GM12892 (cell line): ENCODE measurements at regions not wholly inside any gene's neighbourhood (a gene's known extent, or its start where the extent isn't known, plus 50 kb on each side); places are given as distances from the start of the nearest gene placed in this dataset.

Experiments
- DNase-seq: peaks from one replicate; pipeline ENCODE4 v3.0.0; 2011; ENCODE audit not compliant: insufficient read length
- FAIRE-seq: peaks from 2 replicates; lab custom pipeline; 2011; peaks lifted over from hg19 to GRCh38; lab: Jason Lieb, UNC
- POLR2A ChIP-seq: IDR thresholded peaks from 2 replicates; pipeline ENCODE4 v1.6.1; 2011; ENCODE audit warnings: low read depth, low read length, control low read depth
- POLR2AphosphoS5 ChIP-seq: IDR thresholded peaks from 2 replicates; pipeline ENCODE4 v1.6.1; 2011; ENCODE audit warnings: low read depth, low read length, control low read depth
- TAF1 ChIP-seq: IDR thresholded peaks from 2 replicates; pipeline ENCODE4 v1.6.1; 2011; ENCODE audit warnings: low read depth, mild to moderate bottlenecking, control low read depth, low read length, borderline replicate concordance

DNA sequence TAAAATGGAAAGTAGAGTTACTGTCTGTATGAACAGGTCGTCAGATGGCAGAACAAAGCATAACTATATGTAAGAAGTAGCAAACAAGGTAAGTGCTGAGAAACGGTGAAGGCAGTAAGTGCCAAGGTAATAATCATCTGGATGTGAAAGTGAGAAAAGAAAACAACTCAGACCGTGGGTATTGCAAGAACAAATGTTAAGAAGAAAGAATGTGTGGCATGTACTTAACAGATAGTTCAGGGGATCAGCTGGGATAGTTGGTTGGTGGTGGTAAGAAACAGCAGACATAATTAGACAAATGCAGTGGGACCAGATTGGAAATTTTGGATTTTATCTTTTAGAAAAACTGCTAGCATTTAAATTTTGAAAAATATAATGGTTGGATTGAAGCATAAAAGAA, 375.8 kb upstream of the NXPH2 start:
- FAIRE-seq: no peak
- TF ChIP-seq POLR2AphosphoS5 (no peak), TAF1 (no peak), POLR2A (no peak)
- DNase-seq: no peak

DNA sequence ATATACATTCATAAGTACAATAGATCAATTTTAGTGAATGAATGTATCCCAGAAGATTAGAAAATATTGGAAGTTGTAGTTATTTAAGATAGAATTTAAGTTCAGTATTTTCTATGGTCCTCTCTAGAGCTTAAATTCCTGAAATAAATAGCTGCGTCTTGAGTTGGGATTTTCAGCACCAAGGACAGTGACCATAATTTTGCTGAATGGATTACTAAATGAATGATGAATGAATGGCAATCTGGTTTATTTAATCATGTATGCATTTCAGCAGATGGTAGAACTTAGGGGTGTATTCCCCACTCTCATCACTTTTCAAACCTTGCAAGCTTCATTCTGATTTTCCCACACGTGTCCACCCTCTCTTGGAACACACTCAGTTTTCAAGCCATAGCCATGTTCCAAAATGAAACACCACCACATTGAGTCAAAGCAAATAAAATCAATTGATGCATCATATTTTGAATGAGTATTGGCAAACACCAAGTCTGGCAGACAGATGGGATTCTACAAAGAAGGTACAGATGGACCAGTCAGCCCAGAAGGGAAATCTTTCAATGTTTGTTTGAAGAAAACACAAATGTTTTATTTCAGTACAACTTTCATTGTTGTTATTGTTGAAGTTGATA, 362.2 kb upstream of the NXPH2 start:
- DNase-seq (no peak), FAIRE-seq (no peak)
- TF ChIP-seq POLR2AphosphoS5: no peak
- TF ChIP-seq POLR2A: no peak
- no peak for TF ChIP-seq TAF1

DNA sequence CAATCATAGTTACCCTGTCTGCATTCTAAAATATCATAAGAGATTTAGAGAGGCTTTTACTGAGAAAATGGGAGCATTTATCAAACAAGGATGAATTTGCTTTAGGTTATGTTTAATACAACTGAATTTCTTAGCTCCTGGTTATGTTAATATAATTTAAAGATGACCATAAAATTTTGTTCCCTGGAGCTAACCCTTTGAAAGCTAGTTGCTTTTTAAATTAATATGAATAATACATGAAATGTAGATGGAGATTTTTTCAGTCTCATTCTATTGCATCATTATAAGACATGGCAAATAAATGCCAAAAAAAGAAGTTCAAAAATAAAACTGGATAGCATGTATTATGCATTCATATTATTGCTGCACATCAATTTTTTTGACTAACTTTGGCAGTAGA, 344.1 kb upstream of the NXPH2 start:
- DNase-seq (no peak), FAIRE-seq (no peak)
- TF ChIP-seq POLR2A (no peak), TAF1 (no peak), POLR2AphosphoS5 (no peak)

DNA sequence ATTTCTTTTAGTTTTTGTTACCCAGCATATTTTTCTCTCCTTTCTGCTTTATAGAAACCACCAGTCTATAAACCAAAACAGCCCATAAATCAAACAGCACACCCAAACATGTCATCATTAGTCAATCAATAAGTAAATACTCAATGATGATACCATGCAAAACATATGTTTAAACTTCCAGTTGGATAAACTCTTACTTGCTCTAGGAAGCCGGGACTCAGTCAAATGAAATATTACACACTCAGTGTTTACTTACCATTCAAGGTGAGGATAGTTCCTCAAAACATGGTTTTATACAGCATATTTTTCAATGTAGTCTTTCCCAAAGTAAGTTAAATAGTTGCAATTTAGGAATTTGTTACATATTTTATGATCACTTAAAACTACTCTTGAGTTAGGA, 343.6 kb upstream of the NXPH2 start:
- TF ChIP-seq POLR2A (no peak), POLR2AphosphoS5 (no peak), TAF1 (no peak)
- DNase-seq (no peak), FAIRE-seq (no peak)

DNA sequence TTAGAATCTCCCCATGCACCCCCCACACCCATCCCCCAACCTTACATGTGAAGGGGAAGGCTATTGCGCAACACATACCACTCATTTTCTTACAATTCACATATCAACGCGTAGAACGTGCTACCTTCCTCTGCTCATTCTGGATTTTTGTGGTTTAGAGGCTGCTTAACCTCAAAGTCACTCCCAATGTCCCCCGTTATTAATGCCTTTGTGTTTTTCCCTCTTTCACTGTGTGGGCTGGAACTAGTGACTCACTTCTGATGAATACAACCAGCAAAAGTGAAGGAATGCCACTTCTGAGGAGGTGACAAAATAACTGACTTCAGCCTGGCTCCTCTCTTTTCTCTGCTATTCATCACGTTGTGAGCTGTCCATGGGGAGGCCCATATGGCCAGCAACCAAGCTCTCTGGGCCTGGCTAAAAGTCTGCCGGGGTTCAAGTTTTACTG, 342.5 kb upstream of the NXPH2 start:
- FAIRE-seq (no peak), DNase-seq (no peak)
- TF ChIP-seq POLR2A: no peak

DNA sequence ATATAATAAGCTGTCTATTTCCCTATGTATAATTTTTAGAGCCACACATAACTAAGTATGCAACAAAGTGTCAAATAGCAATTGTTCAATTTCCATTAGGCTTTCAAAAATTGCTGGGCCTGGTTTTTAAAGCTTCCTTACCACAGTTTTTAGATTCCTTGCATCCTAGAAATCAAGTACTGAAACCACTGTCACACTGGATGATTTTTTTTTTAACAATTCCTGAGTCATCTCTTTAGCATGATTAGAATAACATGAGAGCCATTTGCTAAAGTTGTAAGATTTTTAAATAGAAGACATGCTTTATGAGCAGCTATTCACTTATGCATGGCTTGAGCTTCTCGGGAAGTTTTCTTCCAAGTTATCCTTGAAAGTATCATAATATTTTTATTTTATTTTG, 319.5 kb upstream of the NXPH2 start:
- FAIRE-seq (no peak), DNase-seq (no peak)
- no peak for TF ChIP-seq TAF1
- TF ChIP-seq POLR2A: no peak
- no peak for TF ChIP-seq POLR2AphosphoS5

DNA sequence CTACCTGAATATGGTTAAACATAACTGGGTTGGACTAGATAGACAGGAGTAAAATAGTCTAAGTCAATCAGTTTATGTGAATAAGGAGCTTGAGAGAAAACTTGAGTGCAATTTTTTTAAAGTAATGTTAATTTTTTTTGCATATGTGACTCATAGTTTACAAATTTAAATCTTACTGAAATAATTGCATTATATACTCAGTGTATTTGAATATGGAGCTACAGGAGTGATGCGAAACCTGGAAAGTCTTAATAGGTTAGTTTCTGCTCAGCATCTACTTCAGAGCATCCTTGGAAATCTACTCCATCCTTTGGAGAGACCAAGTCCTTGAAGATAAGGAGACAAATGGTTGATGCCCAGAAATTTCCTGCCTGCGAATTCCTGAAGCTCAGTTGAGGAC, 318.8 kb upstream of the NXPH2 start:
- no peak for TF ChIP-seq POLR2A
- TF ChIP-seq TAF1: no peak
- TF ChIP-seq POLR2AphosphoS5: no peak
- no peak for DNase-seq
- no peak for FAIRE-seq

DNA sequence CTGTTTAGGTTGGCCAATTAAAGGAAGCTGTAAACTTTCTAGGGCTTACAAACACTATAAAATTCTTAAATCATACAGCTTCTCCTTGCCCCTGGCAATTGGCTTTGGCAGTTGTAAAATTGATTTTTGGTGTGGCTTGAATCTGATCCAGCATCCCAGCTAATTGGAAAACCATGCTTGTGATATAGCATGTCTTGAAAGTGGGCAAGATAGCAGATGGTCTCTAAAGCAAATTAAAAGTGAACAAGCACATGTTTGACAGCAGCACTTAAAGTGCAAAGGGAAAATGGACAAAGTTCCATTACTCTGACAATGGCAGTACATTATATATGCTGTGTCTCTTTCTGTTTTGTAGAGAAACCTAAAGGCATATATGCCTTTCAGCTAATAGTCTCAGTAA, 302.9 kb upstream of the NXPH2 start:
- FAIRE-seq (no peak), DNase-seq (no peak)
- TF ChIP-seq POLR2A (no peak), TAF1 (no peak), POLR2AphosphoS5 (no peak)

DNA sequence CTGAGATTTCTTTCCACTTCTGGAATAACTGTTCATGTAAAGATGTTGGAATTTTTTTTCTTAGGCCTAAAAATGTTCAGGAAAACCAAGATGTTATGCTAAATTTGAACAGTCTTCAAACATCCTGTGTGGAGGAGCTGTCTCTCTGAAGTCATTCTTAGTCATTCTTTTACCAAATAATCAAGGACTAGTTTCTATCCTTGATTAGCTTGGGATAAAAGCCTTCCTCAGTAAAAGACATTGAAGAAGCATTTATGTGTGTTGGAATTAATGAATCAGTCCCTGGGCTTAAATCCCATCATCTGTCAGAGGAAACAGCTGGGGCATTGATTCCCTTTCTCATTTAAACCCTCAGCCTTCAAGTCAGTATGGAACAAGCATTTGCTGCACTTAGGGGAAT, 300.1 kb upstream of the NXPH2 start:
- DNase-seq (no peak), FAIRE-seq (no peak)
- no peak for TF ChIP-seq TAF1
- TF ChIP-seq POLR2A: no peak
- no peak for TF ChIP-seq POLR2AphosphoS5

DNA sequence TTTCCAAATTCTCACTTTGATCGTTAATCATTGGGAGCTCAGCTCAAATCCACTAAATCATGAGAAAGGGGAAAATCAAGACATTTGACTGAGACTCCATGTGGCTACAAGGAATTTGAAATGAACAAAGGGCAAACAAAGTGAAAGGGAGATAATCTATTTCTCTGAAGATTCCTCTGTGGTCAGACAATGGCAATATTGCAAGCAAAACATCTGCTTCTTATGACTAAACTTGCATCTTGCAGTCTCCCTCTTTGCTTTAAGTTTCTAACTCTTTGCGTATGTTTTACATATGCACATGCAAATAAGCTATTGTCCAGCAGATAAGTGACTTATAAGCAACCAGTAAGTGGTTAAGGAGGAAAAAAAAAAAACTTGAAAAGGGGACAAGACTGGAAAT, 299.1 kb upstream of the NXPH2 start:
- DNase-seq (no peak), FAIRE-seq (no peak)
- TF ChIP-seq POLR2AphosphoS5 (no peak), POLR2A (no peak)

DNA sequence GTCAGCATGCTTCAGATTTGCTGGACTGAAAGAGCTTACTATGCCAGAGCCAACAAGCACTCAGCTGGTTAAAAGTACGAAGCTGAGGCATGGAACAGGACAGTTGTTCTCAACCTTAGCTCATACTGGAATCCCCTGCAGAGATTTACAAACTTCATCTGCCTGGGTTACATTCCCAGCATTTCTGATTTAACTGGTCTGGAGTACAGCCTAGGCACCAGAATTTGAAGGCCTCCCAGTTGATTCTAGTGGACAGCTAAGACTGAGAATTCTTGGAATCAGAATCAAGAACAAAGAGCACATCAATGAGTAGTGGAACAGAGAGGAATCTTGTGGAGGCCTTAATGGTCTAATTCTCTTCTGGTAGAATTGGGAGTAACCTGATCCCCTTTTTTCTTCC, 298.2 kb upstream of the NXPH2 start:
- DNase-seq: no peak
- TF ChIP-seq POLR2A: no peak
- TF ChIP-seq TAF1: no peak
- TF ChIP-seq POLR2AphosphoS5: no peak
- no peak for FAIRE-seq

DNA sequence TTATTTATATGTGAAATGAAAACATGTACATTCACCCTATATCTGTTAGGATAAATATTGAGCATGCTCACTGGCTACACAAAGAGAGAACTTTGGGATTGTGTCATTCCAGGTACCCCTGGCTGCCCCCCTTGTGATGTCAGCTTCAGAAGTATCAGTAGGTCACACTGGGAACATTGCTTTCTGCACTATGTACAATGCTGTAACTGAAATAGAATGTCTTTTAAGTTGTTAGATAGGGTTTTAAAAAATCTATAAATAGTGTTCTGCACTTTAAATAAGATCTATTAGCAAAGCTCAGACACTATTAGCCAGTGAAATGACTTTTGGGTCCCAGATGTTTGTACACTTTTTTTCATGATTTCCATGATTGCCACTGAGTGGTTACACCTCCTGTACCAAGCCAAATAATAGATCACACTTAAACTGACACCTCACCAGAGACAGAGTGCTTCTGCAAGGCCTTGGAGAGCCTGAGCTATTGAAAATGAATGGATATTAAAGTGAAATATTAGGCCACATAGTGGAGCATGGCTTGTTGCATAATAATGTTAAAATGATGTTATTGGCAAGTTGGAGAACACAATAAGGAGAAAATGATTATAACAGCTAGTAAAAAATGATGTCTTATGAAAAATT, 297.0 kb upstream of the NXPH2 start:
- DNase-seq: no peak
- FAIRE-seq: no peak
- TF ChIP-seq POLR2A (no peak), TAF1 (no peak), POLR2AphosphoS5 (no peak)
